ENCODE measurements at regions not wholly inside any gene's neighbourhood (a gene's known extent, or its start where the extent isn't known, plus 50 kb on each side); places are given as distances from the start of the nearest gene placed in this dataset.

DNA sequence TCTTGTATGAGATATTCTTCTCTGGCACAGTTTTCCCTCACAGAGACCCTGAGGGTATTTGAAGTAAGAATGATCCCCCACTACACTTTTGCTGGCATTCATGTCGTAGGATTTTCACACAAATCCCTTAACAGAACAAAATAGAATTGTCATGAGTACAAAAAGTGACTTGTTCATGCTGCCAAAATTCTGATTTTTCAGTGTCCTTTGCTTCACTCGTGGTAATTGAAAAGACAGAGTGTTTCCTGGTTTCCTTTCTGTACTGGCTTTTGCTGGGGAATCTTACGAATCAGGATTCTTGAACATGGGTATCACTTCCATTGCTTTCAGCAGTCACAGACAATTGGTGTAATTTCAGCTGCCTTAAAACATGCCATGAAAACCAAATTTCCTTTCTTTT lies 756.3 kb downstream of the REEP3 start:
- TF ChIP-seq, protein P1, sequence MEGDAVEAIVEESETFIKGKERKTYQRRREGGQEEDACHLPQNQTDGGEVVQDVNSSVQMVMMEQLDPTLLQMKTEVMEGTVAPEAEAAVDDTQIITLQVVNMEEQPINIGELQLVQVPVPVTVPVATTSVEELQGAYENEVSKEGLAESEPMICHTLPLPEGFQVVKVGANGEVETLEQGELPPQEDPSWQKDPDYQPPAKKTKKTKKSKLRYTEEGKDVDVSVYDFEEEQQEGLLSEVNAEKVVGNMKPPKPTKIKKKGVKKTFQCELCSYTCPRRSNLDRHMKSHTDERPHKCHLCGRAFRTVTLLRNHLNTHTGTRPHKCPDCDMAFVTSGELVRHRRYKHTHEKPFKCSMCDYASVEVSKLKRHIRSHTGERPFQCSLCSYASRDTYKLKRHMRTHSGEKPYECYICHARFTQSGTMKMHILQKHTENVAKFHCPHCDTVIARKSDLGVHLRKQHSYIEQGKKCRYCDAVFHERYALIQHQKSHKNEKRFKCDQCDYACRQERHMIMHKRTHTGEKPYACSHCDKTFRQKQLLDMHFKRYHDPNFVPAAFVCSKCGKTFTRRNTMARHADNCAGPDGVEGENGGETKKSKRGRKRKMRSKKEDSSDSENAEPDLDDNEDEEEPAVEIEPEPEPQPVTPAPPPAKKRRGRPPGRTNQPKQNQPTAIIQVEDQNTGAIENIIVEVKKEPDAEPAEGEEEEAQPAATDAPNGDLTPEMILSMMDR (conservative IDR thresholded peaks at IDR 0.05), result no peak

GRCh38 chr10:64283621-64284020 lies 762.4 kb downstream of the REEP3 start:
- H3K27ac ChIP-seq, result no peak overlapping the region
- TF ChIP-seq, protein P1 (conservative IDR thresholded peaks at IDR 0.05), result no peak

More for the DNA sequence above, 756.3 kb downstream of the REEP3 start:
- no peak overlapping the region for H3K27ac ChIP-seq

- H3K27ac ChIP-seq, result no peak overlapping the region
- TF ChIP-seq, protein P1 (conservative IDR thresholded peaks at IDR 0.05), result no peak
These were observed 765.3 kb downstream of the REEP3 start for GRCh38 chr10:64286533-64286932.

DNA sequence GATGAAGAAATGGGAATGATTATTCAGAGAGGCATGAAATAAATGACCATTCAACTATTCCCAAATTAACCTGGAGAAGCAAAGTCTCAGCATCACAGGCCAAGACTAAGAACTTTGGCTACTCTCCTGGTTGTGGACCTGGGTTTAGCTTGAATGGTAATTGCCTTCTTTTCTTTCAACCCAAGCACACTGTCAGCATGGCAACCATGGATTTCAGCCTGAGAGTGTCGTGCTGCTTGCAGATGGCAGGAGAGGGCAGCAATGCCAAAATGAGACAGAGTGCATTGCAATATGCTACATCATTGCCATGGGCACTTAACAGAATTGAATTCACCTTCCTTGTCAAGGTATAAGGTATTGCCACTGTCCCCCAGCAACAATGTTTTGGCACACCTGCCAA lies 767.2 kb downstream of the REEP3 start:
- H3K27ac ChIP-seq, result no peak overlapping the region
- TF ChIP-seq, protein P1 (conservative IDR thresholded peaks at IDR 0.05), result no peak

GRCh38 chr10:64303566-64303965 lies 782.4 kb downstream of the REEP3 start:
- no peak overlapping the region for H3K27ac ChIP-seq
- TF ChIP-seq, protein P1 (conservative IDR thresholded peaks at IDR 0.05), result no peak

DNA sequence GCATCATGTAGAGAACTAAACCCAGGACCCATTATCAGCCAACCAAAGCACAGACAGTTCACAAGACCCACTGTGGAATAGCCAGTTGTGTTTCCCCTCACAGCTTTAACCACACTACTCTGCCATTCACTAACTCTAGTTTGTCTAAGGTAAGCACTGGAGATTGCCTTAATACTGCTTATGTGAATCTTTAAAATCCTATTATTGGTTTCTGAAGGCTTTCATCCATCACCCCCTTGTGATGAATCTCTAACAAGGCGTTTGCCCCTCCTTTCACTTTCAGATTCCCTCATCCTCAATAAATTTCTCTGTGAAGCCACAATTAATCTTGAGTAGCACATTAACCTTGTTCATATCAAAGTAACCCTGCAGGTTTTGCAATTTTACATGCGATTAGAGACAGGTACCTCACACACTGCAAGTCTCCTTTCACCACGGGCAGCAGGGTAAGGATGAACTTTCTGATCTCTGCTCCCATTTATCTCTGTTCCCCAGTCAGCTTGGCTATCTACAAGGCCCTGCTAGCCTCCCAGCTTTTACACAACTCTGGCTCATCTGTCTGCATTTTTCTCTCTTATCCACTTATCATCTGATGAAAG lies 785.6 kb downstream of the REEP3 start:
- TF ChIP-seq, protein P1 (conservative IDR thresholded peaks at IDR 0.05), result no peak
- H3K27ac ChIP-seq, result no peak overlapping the region

DNA sequence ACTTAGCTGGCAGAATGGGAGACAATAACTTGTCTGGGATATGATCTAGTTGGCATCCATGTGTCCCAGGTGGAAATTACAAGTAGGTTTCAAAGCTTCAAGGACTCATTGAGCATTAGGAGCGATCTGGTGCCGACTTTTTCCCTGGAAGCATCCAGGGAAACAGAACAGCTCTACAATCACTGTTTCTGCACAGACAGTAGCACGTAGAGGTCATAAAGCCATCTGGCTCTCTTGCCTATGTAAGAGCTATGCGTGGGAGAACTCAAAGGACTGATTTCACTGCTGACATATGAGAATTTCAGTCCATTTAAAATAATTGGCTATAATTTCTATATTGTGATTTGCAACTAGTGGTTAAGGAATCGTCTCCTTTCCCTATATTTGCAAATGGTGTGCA lies 791.7 kb downstream of the REEP3 start:
- H3K27ac ChIP-seq, result no peak overlapping the region
- TF ChIP-seq, protein P1 (conservative IDR thresholded peaks at IDR 0.05), result no peak
